GM21576 (cell line): ENCODE measurements at regions not wholly inside any gene's neighbourhood (a gene's known extent, or its start where the extent isn't known, plus 50 kb on each side); places are given as distances from the start of the nearest gene placed in this dataset.
A peak's percentile ranks its signal among the peaks of the same experiment; 100 is the strongest.

Experiments used
- ATAC-seq: cut with Tn5 transposase; IDR thresholded peaks from one replicate; pipeline ENCODE4 v1.9.1; 2021; ENCODE audit warnings: mild to moderate bottlenecking, moderate library complexity; ENCODE audit not compliant: unreplicated experiment

GRCh38 chr4:4775493-4776004 lies 83.9 kb upstream of the MSX1 start:
- no peak for ATAC-seq

GRCh38 chr4:4772534-4772933 lies 86.9 kb upstream of the MSX1 start:
- no peak for ATAC-seq

- ATAC-seq: no peak
These were observed 88.3 kb upstream of the MSX1 start for GRCh38 chr4:4771160-4771559.

DNA sequence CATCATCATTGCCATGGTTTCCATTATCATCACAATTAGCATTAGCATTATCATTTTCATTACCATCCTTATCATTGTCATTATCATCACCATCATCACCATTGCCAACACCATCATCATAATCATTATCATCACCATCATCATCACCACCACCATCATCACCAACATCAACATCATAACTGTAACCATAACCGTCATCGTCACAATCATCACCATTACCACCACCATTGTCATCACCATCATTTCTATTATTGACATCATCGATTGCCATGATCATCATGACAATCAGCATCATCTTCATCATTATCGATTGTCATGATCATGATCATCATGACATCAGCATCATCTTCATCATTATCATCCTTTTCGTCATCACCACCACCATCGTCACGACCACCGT lies 88.9 kb upstream of the MSX1 start:
- ATAC-seq: no peak

GRCh38 chr4:4766564-4766963 lies 92.9 kb upstream of the MSX1 start:
- no peak for ATAC-seq

DNA sequence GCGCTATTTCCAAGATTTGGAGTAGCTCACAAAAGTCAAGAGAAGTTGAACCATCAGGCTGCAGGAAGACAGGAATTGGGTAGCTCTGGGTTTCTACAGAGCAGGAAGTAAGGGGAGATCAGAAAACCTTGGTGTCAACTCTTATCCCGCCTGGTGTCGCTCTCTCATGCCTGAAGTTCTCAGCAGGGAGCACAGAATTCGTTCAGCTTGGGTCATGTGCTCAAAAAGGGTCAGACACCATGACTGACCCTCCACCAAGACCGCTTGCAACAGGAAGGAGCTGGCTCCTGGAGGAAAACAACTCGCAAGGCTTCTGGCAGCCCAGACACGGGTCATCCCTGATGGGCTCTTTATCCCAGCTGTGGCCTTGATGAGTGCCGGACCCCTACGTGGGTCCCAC lies 93.7 kb upstream of the MSX1 start:
- no peak for ATAC-seq

GRCh38 chr4:4764558-4764905 lies 94.9 kb upstream of the MSX1 start:
- no peak for ATAC-seq

- no peak for ATAC-seq
These were observed 95.5 kb upstream of the MSX1 start for GRCh38 chr4:4763822-4764557.

DNA sequence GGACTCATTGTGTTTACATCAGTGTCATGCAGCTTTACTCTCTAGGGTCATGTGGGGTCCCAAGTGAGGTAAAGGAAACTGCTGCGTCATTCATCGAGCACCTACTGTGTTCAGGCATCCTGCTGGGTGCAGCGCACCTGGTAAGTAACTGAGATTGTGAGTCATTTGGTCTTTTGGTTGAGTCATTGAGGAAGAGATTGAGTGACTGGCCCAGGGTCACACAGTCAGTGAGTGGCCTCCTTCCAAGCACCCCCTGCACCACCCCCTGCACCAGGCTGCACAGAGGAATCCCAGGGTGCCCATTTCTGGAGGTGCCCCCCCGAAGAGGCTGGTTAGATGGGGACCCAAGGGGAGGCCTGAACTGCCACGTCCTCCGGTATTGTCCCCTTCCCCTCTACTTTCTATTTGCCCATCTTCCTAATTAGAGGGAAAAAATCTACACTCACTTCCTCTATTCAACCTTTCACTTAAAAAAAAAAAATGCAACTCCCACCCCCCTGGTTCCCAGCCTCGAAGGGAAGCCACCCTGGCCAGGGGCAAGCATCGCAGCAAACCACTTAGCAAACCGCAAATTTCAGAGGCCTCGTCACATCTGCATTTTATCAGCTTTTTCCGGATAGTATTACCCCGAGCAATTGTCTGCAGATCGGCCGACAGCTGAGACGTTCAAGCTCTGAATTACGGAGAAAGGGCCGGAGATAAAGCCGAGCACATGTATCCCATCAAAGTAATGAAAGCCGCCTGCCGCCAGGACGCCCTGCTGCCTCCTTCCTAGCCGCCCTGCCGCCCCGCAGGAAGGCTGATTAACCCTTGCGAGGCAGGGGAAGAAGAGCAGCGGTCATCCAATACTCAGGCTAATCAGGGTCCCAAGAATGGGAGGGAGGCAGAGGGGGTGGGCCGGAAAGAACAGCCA lies 96.3 kb upstream of the MSX1 start:
- peak; percentile 86 for ATAC-seq

DNA sequence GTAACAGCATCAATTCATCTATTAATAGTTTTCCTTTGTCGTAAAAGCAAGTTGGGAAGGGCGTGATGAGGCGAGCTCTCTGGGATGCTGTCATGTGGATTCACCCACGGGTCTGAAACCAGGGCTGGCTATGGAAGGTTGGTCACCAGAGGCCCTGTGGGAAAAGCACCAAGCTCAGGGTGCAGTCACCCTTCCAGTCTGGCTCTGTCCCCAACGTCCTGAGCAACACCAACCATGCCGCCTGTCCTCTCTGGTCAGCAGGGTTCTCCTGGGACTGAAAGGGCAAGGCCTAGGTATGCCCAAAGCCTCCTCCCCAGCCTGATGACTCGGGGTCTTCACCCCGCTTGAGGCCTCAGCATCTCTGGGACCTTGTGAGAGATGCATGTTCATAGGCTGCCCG lies 97.2 kb upstream of the MSX1 start:
- ATAC-seq: no peak

- no peak for ATAC-seq
These were observed 98.1 kb upstream of the MSX1 start for GRCh38 chr4:4761128-4761982.

GRCh38 chr4:4759883-4760282 lies 99.6 kb upstream of the MSX1 start:
- ATAC-seq: no peak

GRCh38 chr4:4759232-4759631 lies 100.2 kb upstream of the MSX1 start:
- ATAC-seq: no peak

DNA sequence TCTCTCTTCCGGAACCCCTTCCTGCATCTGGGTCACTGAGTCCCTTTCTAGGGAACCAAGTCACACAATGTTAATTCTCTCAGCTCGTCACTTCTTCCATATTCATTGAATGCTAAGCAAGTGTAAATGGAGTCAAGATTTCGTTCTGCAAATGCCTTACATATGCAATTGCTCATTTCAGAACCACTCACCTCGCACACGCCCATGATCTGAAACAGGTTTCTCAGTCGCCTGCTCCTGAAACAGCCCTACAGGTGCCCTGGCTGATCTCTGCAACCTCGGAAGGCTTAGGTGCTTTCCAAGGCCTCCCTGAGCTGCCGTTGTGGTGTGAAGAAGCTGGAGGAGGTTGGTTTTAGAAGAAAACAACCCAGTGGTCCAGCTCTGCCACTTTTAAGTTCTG lies 100.8 kb upstream of the MSX1 start:
- peak; percentile 32 for ATAC-seq

DNA sequence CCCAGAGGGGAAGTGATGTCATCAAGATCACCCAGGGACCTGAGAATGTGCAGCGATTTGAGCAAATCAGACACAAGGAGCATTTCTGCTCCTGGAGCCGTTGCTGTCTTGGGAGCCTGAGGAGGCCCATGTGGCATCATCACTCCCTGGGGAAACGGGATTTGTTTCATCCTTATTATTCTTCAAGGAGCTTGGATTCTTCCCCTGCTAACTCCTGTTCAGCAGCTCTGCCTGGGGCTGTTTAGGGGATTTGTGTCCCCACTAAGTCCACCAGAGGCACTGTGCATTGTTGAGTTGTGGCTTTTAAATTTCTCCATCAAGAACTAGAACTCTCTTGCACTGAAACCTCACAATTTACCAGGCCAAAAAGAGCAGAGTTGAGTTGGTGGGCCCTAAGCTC lies 104.2 kb upstream of the MSX1 start:
- no peak for ATAC-seq

- no peak for ATAC-seq
These were observed 104.8 kb upstream of the MSX1 start for GRCh38 chr4:4754641-4755040.

- ATAC-seq: no peak
These were observed 105.8 kb upstream of the MSX1 start for GRCh38 chr4:4753643-4754042.

- no peak for ATAC-seq
These were observed 106.7 kb upstream of the MSX1 start for GRCh38 chr4:4752576-4753401.

DNA sequence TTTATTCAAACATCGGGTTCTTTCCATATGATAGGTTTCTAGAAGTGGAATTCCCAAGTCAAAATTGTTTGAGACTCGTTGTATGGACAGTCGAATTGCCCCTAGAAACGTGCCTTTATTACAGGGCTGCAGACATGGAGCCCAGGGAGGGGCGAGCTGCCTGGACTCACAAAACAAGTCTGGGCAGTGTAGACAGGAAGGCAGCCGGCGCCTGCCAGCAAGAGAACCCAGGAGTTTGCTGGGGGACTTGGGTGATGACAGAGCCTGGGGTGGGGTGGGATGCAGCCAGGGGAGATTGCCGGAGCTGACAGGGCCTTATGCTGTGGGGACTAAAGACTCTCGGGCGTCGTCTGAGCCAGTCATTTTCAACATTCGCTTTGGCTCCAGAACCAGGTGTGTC lies 107.4 kb upstream of the MSX1 start:
- no peak for ATAC-seq

- no peak for ATAC-seq
These were observed 109.3 kb upstream of the MSX1 start for GRCh38 chr4:4750187-4750586.
